ENCODE measurements at regions not wholly inside any gene's neighbourhood (a gene's known extent, or its start where the extent isn't known, plus 50 kb on each side); places are given as distances from the start of the nearest gene placed in this dataset.
"Not testable (repeated sequence)": the region's sequence is repeated elsewhere in the genome, so short reads cannot be mapped to it uniquely, and the experiment has no call there.

- no peak overlapping the region for H3K4me3 ChIP-seq (ENCODE audit: insufficient read depth, low read depth, low read length)
- H3K79me2 ChIP-seq (ENCODE audit: insufficient read depth, low read length), result no peaks in the 10 kb centered on the region
- H2AFZ ChIP-seq (ENCODE audit: low read depth, low read length), result no peak overlapping the region
- Mint-ChIP-seq H3K9me3 (ENCODE audit: unreplicated experiment) (peaks cover 19% of the 10 kb centered on the region), H3K27ac (ENCODE audit: unreplicated experiment) (no peak overlapping the region), H3K4me3 (ENCODE audit: unreplicated experiment) (no peak overlapping the region), H3K27me3 (ENCODE audit: low read depth, unreplicated experiment) (no peaks in the 10 kb centered on the region), H3K4me1 (ENCODE audit: low read depth, unreplicated experiment) (no peaks in the 10 kb centered on the region), H3K36me3 (ENCODE audit: low read depth, unreplicated experiment) (peaks cover 36% of the 10 kb centered on the region)
- no peak for FAIRE-seq
- H3K27ac ChIP-seq (ENCODE audit: low read depth, low read length), result no peak overlapping the region
- no peaks in the 10 kb centered on the region for H3K4me1 ChIP-seq (ENCODE audit: insufficient read depth, low read length)
- H3K36me3 ChIP-seq (ENCODE audit: insufficient read depth, low read length), result no peaks in the 10 kb centered on the region
- no peak for DNase-seq (ENCODE audit: low read depth)
- H4K20me1 ChIP-seq (ENCODE audit: insufficient read depth, low read length), result no peaks in the 10 kb centered on the region
- no peaks in the 10 kb centered on the region for H3K9me3 ChIP-seq (ENCODE audit: insufficient read depth, low read depth, low read length)
- H3K4me2 ChIP-seq (ENCODE audit: low read length), result no peak overlapping the region
- no peaks in the 10 kb centered on the region for H3K27me3 ChIP-seq (ENCODE audit: insufficient read depth, low read length)
- H3K9ac ChIP-seq (ENCODE audit: low read length), result no peak overlapping the region
- no peak for TF ChIP-seq EZH2 (IDR thresholded peaks at IDR 0.05; ENCODE audit: insufficient read depth, low read length)
- TF ChIP-seq CTCF (IDR thresholded peaks at IDR 0.05; ENCODE audit: insufficient read depth, low read depth, low read length), result no peak
These were observed 74.4 kb downstream of the BLTP3B start for GRCh38 chr12:100068305-100068704.

GRCh38 chr12:100061814-100062213 is 77.1 kb upstream of the ANKS1B start:
- H3K79me2 ChIP-seq (ENCODE audit: insufficient read depth, low read length), result no peaks in the 10 kb centered on the region
- Mint-ChIP-seq H3K9me3 (ENCODE audit: unreplicated experiment) (peaks cover 10% of the 10 kb centered on the region), H3K27me3 (ENCODE audit: low read depth, unreplicated experiment) (no peaks in the 10 kb centered on the region), H3K4me3 (ENCODE audit: unreplicated experiment) (no peak overlapping the region), H3K4me1 (ENCODE audit: low read depth, unreplicated experiment) (peaks cover 7% of the 10 kb centered on the region), H3K27ac (ENCODE audit: unreplicated experiment) (no peak overlapping the region), H3K36me3 (ENCODE audit: low read depth, unreplicated experiment) (peaks cover 17% of the 10 kb centered on the region)
- no peak overlapping the region for H3K4me3 ChIP-seq (ENCODE audit: insufficient read depth, low read depth, low read length)
- no peaks in the 10 kb centered on the region for H3K9me3 ChIP-seq (ENCODE audit: insufficient read depth, low read depth, low read length)
- no peak overlapping the region for H3K9ac ChIP-seq (ENCODE audit: low read length)
- H3K27ac ChIP-seq (ENCODE audit: low read depth, low read length), result no peak overlapping the region
- DNase-seq (ENCODE audit: low read depth), result peak; percentile 32
- H3K4me1 ChIP-seq (ENCODE audit: insufficient read depth, low read length), result no peaks in the 10 kb centered on the region
- H3K27me3 ChIP-seq (ENCODE audit: insufficient read depth, low read length), result no peaks in the 10 kb centered on the region
- peaks cover 3% of the 10 kb centered on the region for H3K36me3 ChIP-seq (ENCODE audit: insufficient read depth, low read length)
- no peak for TF ChIP-seq CTCF (IDR thresholded peaks at IDR 0.05; ENCODE audit: insufficient read depth, low read depth, low read length)
- no peak for TF ChIP-seq EZH2 (IDR thresholded peaks at IDR 0.05; ENCODE audit: insufficient read depth, low read length)
- H3K4me2 ChIP-seq (ENCODE audit: low read length), result no peak overlapping the region
- H2AFZ ChIP-seq (ENCODE audit: low read depth, low read length), result no peak overlapping the region
- no peaks in the 10 kb centered on the region for H4K20me1 ChIP-seq (ENCODE audit: insufficient read depth, low read length)
- no peak for FAIRE-seq

GRCh38 chr12:100058482-100059029 is 73.8 kb upstream of the ANKS1B start:
- Histone ChIP-seq H3K27ac (ENCODE audit: low read depth, low read length) (peak overlapping the region; percentile 35), H3K9me3 (ENCODE audit: insufficient read depth, low read depth, low read length) (no peaks in the 10 kb centered on the region), H2AFZ (ENCODE audit: low read depth, low read length) (no peak overlapping the region), H3K4me3 (ENCODE audit: insufficient read depth, low read depth, low read length) (no peak overlapping the region), H3K27me3 (ENCODE audit: insufficient read depth, low read length) (no peaks in the 10 kb centered on the region), H3K4me1 (ENCODE audit: insufficient read depth, low read length) (no peaks in the 10 kb centered on the region), H3K4me2 (ENCODE audit: low read length) (peak overlapping the region; percentile 48), H3K9ac (ENCODE audit: low read length) (no peak overlapping the region), H3K36me3 (ENCODE audit: insufficient read depth, low read length) (peaks cover 8% of the 10 kb centered on the region), H4K20me1 (ENCODE audit: insufficient read depth, low read length) (no peaks in the 10 kb centered on the region), H3K79me2 (ENCODE audit: insufficient read depth, low read length) (no peaks in the 10 kb centered on the region)
- FAIRE-seq (peak; percentile 97), DNase-seq (ENCODE audit: low read depth) (peak; percentile 97)
- H3K4me3 Mint-ChIP-seq (ENCODE audit: unreplicated experiment), result no peak overlapping the region
- peaks cover 7% of the 10 kb centered on the region for H3K4me1 Mint-ChIP-seq (ENCODE audit: low read depth, unreplicated experiment)
- peaks cover 2% of the 10 kb centered on the region for H3K36me3 Mint-ChIP-seq (ENCODE audit: low read depth, unreplicated experiment)
- no peak for TF ChIP-seq EZH2 (IDR thresholded peaks at IDR 0.05; ENCODE audit: insufficient read depth, low read length)
- TF ChIP-seq CTCF (IDR thresholded peaks at IDR 0.05; ENCODE audit: insufficient read depth, low read depth, low read length), result peak; percentile 27
- no peaks in the 10 kb centered on the region for H3K9me3 Mint-ChIP-seq (ENCODE audit: unreplicated experiment)
- no peak overlapping the region for H3K27ac Mint-ChIP-seq (ENCODE audit: unreplicated experiment)
- H3K27me3 Mint-ChIP-seq (ENCODE audit: low read depth, unreplicated experiment), result no peaks in the 10 kb centered on the region

- H3K4me2 ChIP-seq (ENCODE audit: low read length); DNase-seq (ENCODE audit: low read depth); H3K36me3 Mint-ChIP-seq (ENCODE audit: low read depth, unreplicated experiment); H3K4me1 ChIP-seq (ENCODE audit: insufficient read depth, low read length); H3K27me3 ChIP-seq (ENCODE audit: insufficient read depth, low read length); H3K9ac ChIP-seq (ENCODE audit: low read length); H3K27ac Mint-ChIP-seq (ENCODE audit: unreplicated experiment); H3K9me3 ChIP-seq (ENCODE audit: insufficient read depth, low read depth, low read length); H3K27ac ChIP-seq (ENCODE audit: low read depth, low read length); H4K20me1 ChIP-seq (ENCODE audit: insufficient read depth, low read length); H3K4me1 Mint-ChIP-seq (ENCODE audit: low read depth, unreplicated experiment); H3K4me3 ChIP-seq (ENCODE audit: insufficient read depth, low read depth, low read length); H3K27me3 Mint-ChIP-seq (ENCODE audit: low read depth, unreplicated experiment); FAIRE-seq; H2AFZ ChIP-seq (ENCODE audit: low read depth, low read length); H3K79me2 ChIP-seq (ENCODE audit: insufficient read depth, low read length); H3K9me3 Mint-ChIP-seq (ENCODE audit: unreplicated experiment); H3K4me3 Mint-ChIP-seq (ENCODE audit: unreplicated experiment): not testable (repeated sequence)
- H3K36me3 ChIP-seq (ENCODE audit: insufficient read depth, low read length), result peaks cover 12% of the 10 kb centered on the region
These were observed 61.5 kb upstream of the ANKS1B start for GRCh38 chr12:100046202-100046601.

All from astrocyte (in vitro differentiated cells and primary cell).